Liver (tissue), 8 donors: ENCODE measurements at regions not wholly inside any gene's neighbourhood (a gene's known extent, or its start where the extent isn't known, plus 50 kb on each side); places are given as distances from the start of the nearest gene placed in this dataset.
A peak's percentile ranks its signal among the peaks of the same experiment; 100 is the strongest.

ENCODE experiments used
- DNase-seq: peaks from one replicate; pipeline ENCODE4 v3.0.0-alpha.2; 2017; ENCODE audit warnings: low spot score
- H3K27ac ChIP-seq, 2 donors: one replicate each; pipeline ENCODE4 v1.7.0; 2013; ENCODE audit warnings: inconsistent platforms in 2 of 2, low read length in 2 of 2, control low read depth in 1 of 2, low read depth in 1 of 2, mild to moderate bottlenecking in 1 of 2
- H3K27me3 ChIP-seq, 4 donors: one replicate each; pipeline versions ENCODE4 v1.6.1 to v1.7.0; 2013; ENCODE audit warnings: low read length in 3 of 4, inconsistent platforms in 1 of 4, mild to moderate bottlenecking in 1 of 4, moderate library complexity in 1 of 4; ENCODE audit not compliant: control insufficient read depth in 4 of 4, insufficient read depth in 4 of 4
- H3K36me3 ChIP-seq, 4 donors: one replicate each; pipeline versions ENCODE4 v1.6.1 to v1.7.0; 2013; ENCODE audit warnings: low read length in 3 of 4, mild to moderate bottlenecking in 3 of 4, low read depth in 1 of 4, moderate library complexity in 1 of 4; ENCODE audit not compliant: control insufficient read depth in 4 of 4, insufficient read depth in 3 of 4
- H3K4me1 ChIP-seq, 4 donors: one replicate each; pipeline versions ENCODE4 v1.6.1 to v1.7.0; 2013; ENCODE audit warnings: low read length in 3 of 4, mild to moderate bottlenecking in 3 of 4, moderate library complexity in 1 of 4; ENCODE audit not compliant: control insufficient read depth in 4 of 4, insufficient read depth in 4 of 4
- H3K4me3 ChIP-seq, 3 donors: one replicate each; pipeline versions ENCODE4 v1.6.1 to v1.7.0; 2013; ENCODE audit warnings: low read length in 3 of 3, control low read depth in 1 of 3, low read depth in 1 of 3, mild to moderate bottlenecking in 1 of 3
- H3K9ac ChIP-seq, 2 donors: one replicate each; pipeline ENCODE4 v1.7.0; 2013; ENCODE audit warnings: low read length in 2 of 2, mild to moderate bottlenecking in 2 of 2, moderate library complexity in 2 of 2, control low read depth in 1 of 2, low read depth in 1 of 2
- H3K9me3 ChIP-seq, 4 donors: one replicate each; pipeline versions ENCODE4 v1.6.1 to v1.7.0; 2013; ENCODE audit warnings: low read length in 3 of 4; ENCODE audit not compliant: control insufficient read depth in 4 of 4
- CTCF ChIP-seq: fragments of 150-350 bp; IDR thresholded peaks from 2 replicates; pipeline ENCODE4 v1.5.1; 2017; ENCODE audit warnings: improper control_type of control experiment, low read depth, low read length; ENCODE audit not compliant: missing input control
- EGR1 ChIP-seq, 2 donors: IDR thresholded peaks; 2 replicates each; pipeline ENCODE4 v1.6.1; 2016 to 2018; ENCODE audit warnings: antibody characterized with exemption in 2 of 2, low read depth in 2 of 2
- FOXA1 ChIP-seq: IDR thresholded peaks from 2 replicates; pipeline ENCODE4 v1.6.1; 2016; ENCODE audit warnings: antibody characterized with exemption
- FOXA2 ChIP-seq: IDR thresholded peaks from 2 replicates; pipeline ENCODE4 v1.6.1; 2016; ENCODE audit warnings: antibody characterized with exemption
- GABPA ChIP-seq, 2 donors: IDR thresholded peaks in 1 of 2; conservative IDR thresholded peaks in 1 of 2; 2 replicates each; pipeline ENCODE4 v1.6.1; 2016; ENCODE audit warnings: antibody characterized with exemption in 2 of 2, mild to moderate bottlenecking in 1 of 2, moderate library complexity in 1 of 2
- HNF4A ChIP-seq, 2 donors: conservative IDR thresholded peaks; 2 replicates each; pipeline ENCODE4 v1.6.1; 2016; ENCODE audit warnings: antibody characterized with exemption in 2 of 2, mild to moderate bottlenecking in 2 of 2
- HNF4G ChIP-seq: IDR thresholded peaks from 2 replicates; pipeline ENCODE4 v1.6.1; 2016; ENCODE audit warnings: antibody characterized with exemption
- JUND ChIP-seq, 2 donors: IDR thresholded peaks; 2 replicates each; pipeline ENCODE4 v1.6.1; 2016; ENCODE audit warnings: antibody characterized with exemption in 2 of 2
- MAX ChIP-seq: IDR thresholded peaks from 2 replicates; pipeline ENCODE4 v1.6.1; 2016; ENCODE audit warnings: antibody characterized with exemption
- NR2F2 ChIP-seq: IDR thresholded peaks from 2 replicates; pipeline ENCODE4 v1.6.1; 2016; ENCODE audit warnings: antibody characterized with exemption
- RAD21 ChIP-seq, 2 donors: IDR thresholded peaks; 2 replicates each; pipeline ENCODE4 v1.6.1; 2016; ENCODE audit warnings: antibody characterized with exemption in 2 of 2, mild to moderate bottlenecking in 2 of 2
- RXRA ChIP-seq, 2 donors: IDR thresholded peaks; 2 replicates each; pipeline ENCODE4 v1.6.1; 2017 to 2018; ENCODE audit warnings: antibody characterized with exemption in 2 of 2, mild to moderate bottlenecking in 1 of 2
- TAF1 ChIP-seq: conservative IDR thresholded peaks from 2 replicates; pipeline ENCODE4 v1.6.1; 2016; ENCODE audit warnings: antibody characterized with exemption, mild to moderate bottlenecking
- YY1 ChIP-seq: IDR thresholded peaks from 2 replicates; pipeline ENCODE4 v1.6.1; 2016; ENCODE audit warnings: antibody characterized with exemption, mild to moderate bottlenecking
- WGBS: extraction: QIAGEN DNeasy Blood & Tissue Kit; methylation state at CpG from one replicate; pipeline ENCODE4 v1.1.7; 2013; 5-methylcytosine and 5-hydroxymethylcytosine counted together
- TF ChIP-seq, protein P1 (sequence below): IDR thresholded peaks from 2 replicates; pipeline ENCODE4 v1.6.1; 2016; ENCODE audit warnings: antibody characterized with exemption
- TF ChIP-seq, protein P2 (sequence below): IDR thresholded peaks from 2 replicates; pipeline ENCODE4 v1.6.1; 2016; ENCODE audit warnings: antibody characterized with exemption, mild to moderate bottlenecking
- donor health status: healthy.
- donor health status: healthy.
- donor health status: healthy.
- donor health status: healthy.
- donor health status: healthy.

DNA sequence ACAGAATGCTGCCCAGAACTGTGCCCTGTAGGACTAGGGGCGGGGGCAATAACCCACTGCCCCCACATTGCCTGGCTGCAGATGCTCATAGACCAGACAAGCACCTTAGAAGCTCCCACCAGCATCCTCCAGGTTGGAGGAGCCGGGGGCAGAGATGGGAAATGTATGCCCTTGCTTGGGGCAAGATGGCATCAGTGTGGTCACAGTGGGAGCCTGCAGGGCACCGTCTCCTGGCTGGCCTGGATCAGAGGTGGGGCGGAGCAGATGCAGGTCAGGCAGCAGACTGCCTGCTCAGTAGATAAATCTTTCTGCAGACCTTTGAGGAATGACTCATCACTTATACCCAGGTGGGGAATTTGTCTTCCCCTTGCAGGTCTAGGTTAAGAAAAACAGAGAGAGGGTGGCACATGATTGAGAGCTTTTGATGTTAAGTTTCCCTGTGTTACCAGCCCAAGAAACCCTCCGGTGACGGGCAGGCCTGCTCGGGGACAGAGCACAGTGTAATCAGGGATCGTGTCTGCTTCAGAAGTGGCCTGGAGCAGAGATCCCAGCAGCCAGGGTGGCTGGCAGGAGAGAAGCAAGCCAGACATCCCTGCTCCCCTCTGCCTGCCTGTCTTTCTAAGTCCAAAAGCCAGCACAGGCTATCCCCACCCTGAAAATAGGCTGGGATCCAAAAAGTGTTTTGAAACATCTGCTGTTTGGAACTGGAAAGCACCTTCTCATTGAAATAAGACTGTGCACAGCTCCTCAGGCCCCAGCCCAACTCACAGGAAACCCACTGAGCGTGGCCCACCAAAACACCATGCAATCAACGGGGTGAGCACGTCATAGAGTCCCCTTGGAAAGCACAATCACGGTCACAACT lies 50.7 kb upstream of the RPL38 start:
- Histone ChIP-seq H3K36me3 (no peaks in the 10 kb centered on the region), H3K9ac (no peak overlapping the region), H3K27ac (no peak overlapping the region), H3K27me3 (peaks cover 0 to 4% (median under 1%) of the 10 kb centered on the region in 4 donors), H3K4me1 (no peaks in the 10 kb centered on the region), H3K4me3 (no peak overlapping the region), H3K9me3 (peaks cover 0 to 3% (median 0%) of the 10 kb centered on the region in 4 donors)
- TF ChIP-seq YY1 (no peak), FOXA1 (no peak), GABPA (IDR thresholded peaks at IDR 0.05 in 1 of 2, conservative IDR thresholded peaks at IDR 0.05 in 1 of 2) (no peak), MAX (no peak), JUND (IDR thresholded peaks at IDR 0.05) (no peak), TAF1 (no peak), NR2F2 (no peak), CTCF (no peak), RAD21 (IDR thresholded peaks at IDR 0.05) (no peak), HNF4G (no peak), RXRA (IDR thresholded peaks at IDR 0.05) (no peak), EGR1 (IDR thresholded peaks at IDR 0.05; ENCODE audit: low read depth in 2 of 2) (no peak), FOXA2 (no peak), HNF4A (conservative IDR thresholded peaks at IDR 0.05) (no peak)
- TF ChIP-seq, protein P1, sequence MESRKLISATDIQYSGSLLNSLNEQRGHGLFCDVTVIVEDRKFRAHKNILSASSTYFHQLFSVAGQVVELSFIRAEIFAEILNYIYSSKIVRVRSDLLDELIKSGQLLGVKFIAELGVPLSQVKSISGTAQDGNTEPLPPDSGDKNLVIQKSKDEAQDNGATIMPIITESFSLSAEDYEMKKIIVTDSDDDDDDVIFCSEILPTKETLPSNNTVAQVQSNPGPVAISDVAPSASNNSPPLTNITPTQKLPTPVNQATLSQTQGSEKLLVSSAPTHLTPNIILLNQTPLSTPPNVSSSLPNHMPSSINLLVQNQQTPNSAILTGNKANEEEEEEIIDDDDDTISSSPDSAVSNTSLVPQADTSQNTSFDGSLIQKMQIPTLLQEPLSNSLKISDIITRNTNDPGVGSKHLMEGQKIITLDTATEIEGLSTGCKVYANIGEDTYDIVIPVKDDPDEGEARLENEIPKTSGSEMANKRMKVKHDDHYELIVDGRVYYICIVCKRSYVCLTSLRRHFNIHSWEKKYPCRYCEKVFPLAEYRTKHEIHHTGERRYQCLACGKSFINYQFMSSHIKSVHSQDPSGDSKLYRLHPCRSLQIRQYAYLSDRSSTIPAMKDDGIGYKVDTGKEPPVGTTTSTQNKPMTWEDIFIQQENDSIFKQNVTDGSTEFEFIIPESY, result no peak
- TF ChIP-seq, protein P2, sequence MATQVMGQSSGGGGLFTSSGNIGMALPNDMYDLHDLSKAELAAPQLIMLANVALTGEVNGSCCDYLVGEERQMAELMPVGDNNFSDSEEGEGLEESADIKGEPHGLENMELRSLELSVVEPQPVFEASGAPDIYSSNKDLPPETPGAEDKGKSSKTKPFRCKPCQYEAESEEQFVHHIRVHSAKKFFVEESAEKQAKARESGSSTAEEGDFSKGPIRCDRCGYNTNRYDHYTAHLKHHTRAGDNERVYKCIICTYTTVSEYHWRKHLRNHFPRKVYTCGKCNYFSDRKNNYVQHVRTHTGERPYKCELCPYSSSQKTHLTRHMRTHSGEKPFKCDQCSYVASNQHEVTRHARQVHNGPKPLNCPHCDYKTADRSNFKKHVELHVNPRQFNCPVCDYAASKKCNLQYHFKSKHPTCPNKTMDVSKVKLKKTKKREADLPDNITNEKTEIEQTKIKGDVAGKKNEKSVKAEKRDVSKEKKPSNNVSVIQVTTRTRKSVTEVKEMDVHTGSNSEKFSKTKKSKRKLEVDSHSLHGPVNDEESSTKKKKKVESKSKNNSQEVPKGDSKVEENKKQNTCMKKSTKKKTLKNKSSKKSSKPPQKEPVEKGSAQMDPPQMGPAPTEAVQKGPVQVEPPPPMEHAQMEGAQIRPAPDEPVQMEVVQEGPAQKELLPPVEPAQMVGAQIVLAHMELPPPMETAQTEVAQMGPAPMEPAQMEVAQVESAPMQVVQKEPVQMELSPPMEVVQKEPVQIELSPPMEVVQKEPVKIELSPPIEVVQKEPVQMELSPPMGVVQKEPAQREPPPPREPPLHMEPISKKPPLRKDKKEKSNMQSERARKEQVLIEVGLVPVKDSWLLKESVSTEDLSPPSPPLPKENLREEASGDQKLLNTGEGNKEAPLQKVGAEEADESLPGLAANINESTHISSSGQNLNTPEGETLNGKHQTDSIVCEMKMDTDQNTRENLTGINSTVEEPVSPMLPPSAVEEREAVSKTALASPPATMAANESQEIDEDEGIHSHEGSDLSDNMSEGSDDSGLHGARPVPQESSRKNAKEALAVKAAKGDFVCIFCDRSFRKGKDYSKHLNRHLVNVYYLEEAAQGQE, result no peak
- 60% methylated on average over 12 of the region's 12 CpGs for whole genome bisulfite sequencing
- DNase-seq, result peak; percentile 19
